A673 (cell line): ENCODE measurements at regions not wholly inside any gene's neighbourhood (a gene's known extent, or its start where the extent isn't known, plus 50 kb on each side); places are given as distances from the start of the nearest gene placed in this dataset.

Experiments
- BruUV-seq: library from RNA; stranded (reverse); fragments of 400-500 nt; replicated peaks from 2 replicates; lab custom pipeline; 2021; lab: Mats Ljungman, UMichigan
- CTCF ChIA-PET: fragments of 300-600 bp; sonication (Branson Sonifier 250); formaldehyde crosslinking; loops from one replicate; lab custom pipeline; 2022; ENCODE audit warnings: antibody characterized with exemption; lab: Charles Lee
- POLR2A ChIA-PET: fragments of 300-600 bp; sonication (Branson Sonifier 250); formaldehyde crosslinking; loops from one replicate; lab custom pipeline; 2022; ENCODE audit warnings: antibody characterized with exemption; ENCODE audit not compliant: low non-redundant PET; lab: Charles Lee
- DNase-seq: peaks from one replicate; pipeline ENCODE4 v3.0.0-alpha.2; 2015; ENCODE audit warnings: low spot score
- H3K27ac ChIP-seq: fragments of 200-600 bp; sonication (generic); 2 replicates; pipeline ENCODE4 v1.5.1; 2016; ENCODE audit warnings: mixed run types, low read depth, mild to moderate bottlenecking, mixed read lengths, antibody characterized with exemption, low read length; ENCODE audit not compliant: poor library complexity, severe bottlenecking
- H3K27me3 ChIP-seq: fragments of 200-600 bp; sonication (generic); replicated peaks from 2 replicates; pipeline ENCODE4 v1.6.1; 2017; ENCODE audit warnings: mixed run types, low read depth, mild to moderate bottlenecking, mixed read lengths, antibody characterized with exemption, low read length; ENCODE audit not compliant: insufficient read depth, poor library complexity
- H3K36me3 ChIP-seq: fragments of 200-600 bp; sonication (generic); 2 replicates; pipeline ENCODE4 v1.6.1; 2016; ENCODE audit warnings: mixed run types, mild to moderate bottlenecking, mixed read lengths, antibody characterized with exemption, low read length; ENCODE audit not compliant: insufficient read depth, poor library complexity, severe bottlenecking
- H3K4me1 ChIP-seq: fragments of 200-600 bp; sonication (generic); 2 replicates; pipeline ENCODE4 v1.6.1; 2017; ENCODE audit warnings: mixed run types, mild to moderate bottlenecking, mixed read lengths, antibody characterized with exemption, low read length; ENCODE audit not compliant: insufficient read depth, poor library complexity, severe bottlenecking
- H3K4me3 ChIP-seq: fragments of 200-600 bp; sonication (generic); 2 replicates; pipeline ENCODE4 v1.5.1; 2016; ENCODE audit warnings: low read depth, mixed run types, mild to moderate bottlenecking, mixed read lengths, low read length; ENCODE audit not compliant: poor library complexity, severe bottlenecking
- H3K9me3 ChIP-seq: fragments of 200-600 bp; sonication (generic); 2 replicates; pipeline ENCODE4 v1.6.1; 2016; ENCODE audit warnings: mixed run types, low read depth, mild to moderate bottlenecking, mixed read lengths, antibody characterized with exemption, low read length; ENCODE audit not compliant: poor library complexity, severe bottlenecking
- EZH2 ChIP-seq: fragments of 200-600 bp; sonication (generic); IDR thresholded peaks from 2 replicates; pipeline ENCODE4 v1.6.1; 2017; ENCODE audit warnings: borderline replicate concordance, low read depth, mild to moderate bottlenecking, mixed read lengths, antibody characterized with exemption, low read length; ENCODE audit not compliant: poor library complexity, severe bottlenecking
- intact Hi-C: fragments of 100-400 bp; cut with micrococcal nuclease; formaldehyde crosslinking; loops from one replicate; pipeline ENCODE4 v1.10.0; 2022; ENCODE audit not compliant: unreplicated experiment
- TF ChIP-seq, protein P1 (sequence below): fragments of 300-800, 200-600 bp; sonication (generic); conservative IDR thresholded peaks from 2 replicates; pipeline ENCODE4 v1.5.1; 2017; ENCODE audit warnings: low read depth, mild to moderate bottlenecking, antibody characterized with exemption, low read length, moderate library complexity, mixed read lengths

DNA sequence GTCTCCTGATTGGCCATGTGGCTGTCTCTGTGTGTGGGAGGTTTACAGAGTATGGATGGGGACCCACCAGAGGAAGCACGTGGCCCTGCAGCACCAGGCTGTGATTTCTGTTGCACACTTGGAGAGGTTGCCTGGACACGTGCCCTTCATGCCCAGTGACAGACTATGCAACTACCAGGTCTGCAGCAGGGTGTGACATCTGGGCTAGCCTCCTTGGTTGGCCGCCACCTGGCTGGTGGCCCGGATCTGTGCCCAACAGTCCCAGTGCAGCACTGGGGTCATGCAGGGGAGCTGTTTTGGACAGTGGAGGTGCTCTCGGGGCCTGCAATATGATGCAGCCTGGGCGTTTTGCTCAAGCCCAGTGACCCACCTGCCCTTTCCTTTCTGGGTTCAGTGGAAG, 212.5 kb downstream of the UBE3A start:
- Histone ChIP-seq H3K36me3 (no peaks in the 10 kb centered on the region), H3K4me3 (no peak overlapping the region), H3K27me3 (no peaks in the 10 kb centered on the region), H3K27ac (no peak overlapping the region), H3K4me1 (no peaks in the 10 kb centered on the region), H3K9me3 (peaks cover 55% of the 10 kb centered on the region)
- TF ChIP-seq, protein P1, sequence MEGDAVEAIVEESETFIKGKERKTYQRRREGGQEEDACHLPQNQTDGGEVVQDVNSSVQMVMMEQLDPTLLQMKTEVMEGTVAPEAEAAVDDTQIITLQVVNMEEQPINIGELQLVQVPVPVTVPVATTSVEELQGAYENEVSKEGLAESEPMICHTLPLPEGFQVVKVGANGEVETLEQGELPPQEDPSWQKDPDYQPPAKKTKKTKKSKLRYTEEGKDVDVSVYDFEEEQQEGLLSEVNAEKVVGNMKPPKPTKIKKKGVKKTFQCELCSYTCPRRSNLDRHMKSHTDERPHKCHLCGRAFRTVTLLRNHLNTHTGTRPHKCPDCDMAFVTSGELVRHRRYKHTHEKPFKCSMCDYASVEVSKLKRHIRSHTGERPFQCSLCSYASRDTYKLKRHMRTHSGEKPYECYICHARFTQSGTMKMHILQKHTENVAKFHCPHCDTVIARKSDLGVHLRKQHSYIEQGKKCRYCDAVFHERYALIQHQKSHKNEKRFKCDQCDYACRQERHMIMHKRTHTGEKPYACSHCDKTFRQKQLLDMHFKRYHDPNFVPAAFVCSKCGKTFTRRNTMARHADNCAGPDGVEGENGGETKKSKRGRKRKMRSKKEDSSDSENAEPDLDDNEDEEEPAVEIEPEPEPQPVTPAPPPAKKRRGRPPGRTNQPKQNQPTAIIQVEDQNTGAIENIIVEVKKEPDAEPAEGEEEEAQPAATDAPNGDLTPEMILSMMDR, result no peak
- no peak for TF ChIP-seq EZH2
- no TSS peak for BruUV-seq
- intact Hi-C loops, result no loop called here
- ChIA-PET CTCF (no interaction called here), POLR2A (no interaction called here)
- no peak for DNase-seq

DNA sequence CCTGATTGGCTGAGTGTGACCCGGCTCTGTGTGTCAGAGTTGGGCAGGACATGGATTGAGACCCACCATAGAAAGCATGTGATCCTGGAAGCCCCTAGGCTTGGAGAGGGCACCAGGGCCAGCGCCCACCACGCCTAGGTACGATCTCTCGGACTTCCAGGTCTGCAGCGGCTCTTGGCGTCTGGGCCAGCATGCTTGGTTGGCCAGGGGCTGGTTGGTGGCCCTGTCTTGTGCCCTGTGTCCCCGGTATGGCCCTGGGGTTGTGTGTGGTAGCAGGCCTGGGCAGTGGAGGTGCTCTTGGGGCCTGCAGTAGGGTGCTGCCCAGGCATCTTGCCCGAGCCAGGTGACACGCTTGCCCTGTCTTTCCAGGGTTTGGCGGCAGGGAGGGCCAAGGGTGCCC, 210.6 kb downstream of the UBE3A start:
- no peak for TF ChIP-seq EZH2
- TF ChIP-seq, protein P1, result no peak
- no TSS peak for BruUV-seq
- CTCF ChIA-PET, result no interaction called here
- H3K4me1 ChIP-seq, result no peaks in the 10 kb centered on the region
- DNase-seq, result no peak
- H3K4me3 ChIP-seq, result no peak overlapping the region
- intact Hi-C loops, result no loop called here
- H3K9me3 ChIP-seq, result peaks cover 43% of the 10 kb centered on the region
- H3K27ac ChIP-seq, result no peak overlapping the region
- H3K27me3 ChIP-seq, result no peaks in the 10 kb centered on the region
- H3K36me3 ChIP-seq, result no peaks in the 10 kb centered on the region
- POLR2A ChIA-PET, result no interaction called here

DNA sequence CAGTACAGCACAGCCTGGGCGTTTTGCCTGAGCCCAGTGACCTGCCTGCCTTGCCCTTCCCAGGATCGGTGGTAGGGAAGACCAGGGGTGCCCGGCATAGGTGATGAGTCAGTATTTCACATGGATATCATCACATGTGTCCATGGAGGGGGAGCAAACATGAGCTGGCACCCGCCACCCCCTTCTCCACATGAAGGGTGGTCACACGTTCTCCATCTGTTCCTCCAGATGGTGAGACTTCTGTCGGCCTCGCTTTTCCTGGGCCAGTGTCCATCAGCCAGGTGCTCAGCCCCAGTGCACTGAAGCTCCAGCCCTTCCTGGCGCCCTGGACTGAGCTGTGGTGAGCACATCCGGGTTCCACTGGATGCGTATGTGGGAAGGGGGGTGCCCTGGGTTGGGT, 208.4 kb downstream of the UBE3A start:
- Histone ChIP-seq H3K36me3 (no peaks in the 10 kb centered on the region), H3K27ac (no peak overlapping the region), H3K4me1 (no peaks in the 10 kb centered on the region), H3K9me3 (peaks cover 43% of the 10 kb centered on the region), H3K4me3 (no peak overlapping the region), H3K27me3 (no peaks in the 10 kb centered on the region)
- no TSS peak for BruUV-seq
- intact Hi-C loops, result no loop called here
- POLR2A ChIA-PET, result no interaction called here
- CTCF ChIA-PET, result interaction anchor here (0.5 kb wide), 1 partner anchor 433 kb away, joined by 3 read pairs; no protein-coding TSS in a partner anchor
- no peak for DNase-seq
- no peak for TF ChIP-seq EZH2
- TF ChIP-seq, protein P1, result no peak
